ENCODE measurements at regions not wholly inside any gene's neighbourhood (a gene's known extent, or its start where the extent isn't known, plus 50 kb on each side); places are given as distances from the start of the nearest gene placed in this dataset.

DNA sequence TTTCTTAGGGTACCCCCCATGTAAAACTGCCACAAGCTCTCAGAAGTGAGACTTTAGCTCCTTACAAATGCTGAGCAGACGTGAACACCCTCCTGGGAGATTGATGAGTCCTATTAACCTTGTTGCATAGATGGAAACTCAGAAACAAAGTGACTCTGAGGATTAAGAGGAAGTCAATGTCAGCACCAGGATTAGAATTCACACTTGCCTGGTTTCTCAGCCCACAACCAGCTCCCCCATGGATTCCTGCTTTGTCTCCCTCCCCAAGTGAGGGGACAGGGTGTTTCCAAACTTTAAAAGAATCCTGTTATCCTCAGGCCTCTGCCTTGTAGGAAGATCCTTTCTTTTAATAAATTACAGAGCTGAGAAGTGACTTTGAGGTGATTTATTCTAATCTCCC is 324.4 kb downstream of the NDFIP2 start:
- TF ChIP-seq CTCF (IDR thresholded peaks at IDR 0.05) (no peak), POLR2A (IDR thresholded peaks at IDR 0.05; ENCODE audit: low read depth) (no peak), POLR2AphosphoS5 (IDR thresholded peaks at IDR 0.05) (no peak), EP300 (IDR thresholded peaks at IDR 0.05) (no peak)

Measured in esophagus muscularis mucosa (tissue), 4 donors.